GM21737 (cell line): ENCODE measurements at regions not wholly inside any gene's neighbourhood (a gene's known extent, or its start where the extent isn't known, plus 50 kb on each side); places are given as distances from the start of the nearest gene placed in this dataset.

Experiments used
- ATAC-seq: cut with Tn5 transposase; IDR thresholded peaks from one replicate; pipeline ENCODE4 v1.9.1; 2021; ENCODE audit warnings: mild to moderate bottlenecking, moderate library complexity; ENCODE audit not compliant: unreplicated experiment

GRCh38 chr2:129903586-129904425 lies 75.7 kb upstream of the RAB6C start:
- no peak for ATAC-seq

GRCh38 chr2:129904532-129905446 lies 74.7 kb upstream of the RAB6C start:
- ATAC-seq: no peak

GRCh38 chr2:129905664-129906081 lies 73.8 kb upstream of the RAB6C start:
- no peak for ATAC-seq

- ATAC-seq: no peak
Observed at GRCh38 chr2:129906139-129906860, 73.2 kb upstream of the RAB6C start.

GRCh38 chr2:129906861-129907235 lies 72.6 kb upstream of the RAB6C start:
- no peak for ATAC-seq

- ATAC-seq: no peak
Observed at GRCh38 chr2:129907256-129907998, 72.0 kb upstream of the RAB6C start.

- ATAC-seq: no peak
Observed at GRCh38 chr2:129908721-129909373, 70.6 kb upstream of the RAB6C start.

- no peak for ATAC-seq
Observed at GRCh38 chr2:129909651-129910418, 69.6 kb upstream of the RAB6C start.

- ATAC-seq: no peak
Observed at GRCh38 chr2:129910446-129911362, 68.8 kb upstream of the RAB6C start.

GRCh38 chr2:129911363-129912065 lies 68.0 kb upstream of the RAB6C start:
- ATAC-seq: no peak

- no peak for ATAC-seq
Observed at GRCh38 chr2:129912066-129912820, 67.2 kb upstream of the RAB6C start.

GRCh38 chr2:129912871-129913694 lies 66.4 kb upstream of the RAB6C start:
- ATAC-seq: no peak

GRCh38 chr2:129913695-129914495 lies 65.6 kb upstream of the RAB6C start:
- no peak for ATAC-seq

- no peak for ATAC-seq
Observed at GRCh38 chr2:129914538-129915302, 64.7 kb upstream of the RAB6C start.
